ENCODE measurements at regions not wholly inside any gene's neighbourhood (a gene's known extent, or its start where the extent isn't known, plus 50 kb on each side); places are given as distances from the start of the nearest gene placed in this dataset.

- DNase-seq = no peak
These were observed 119.2 kb downstream of the ADCYAP1R1 start for GRCh38 chr7:31171216-31171785.

Data from 8988T (cell line).